OCI-LY3 (cell line): ENCODE measurements at regions not wholly inside any gene's neighbourhood (a gene's known extent, or its start where the extent isn't known, plus 50 kb on each side); places are given as distances from the start of the nearest gene placed in this dataset.

Experiments used
- CTCF ChIP-seq: fragments of 200-600, 300-600 bp; sonication (generic); IDR thresholded peaks from 2 replicates; pipeline ENCODE4 v1.5.1; 2014; ENCODE audit warnings: antibody characterized with exemption, low read length, low read depth
- EZH2phosphoT487 ChIP-seq: fragments of 200-600 bp; shearing (Covaris generic); IDR thresholded peaks from 2 replicates; pipeline ENCODE4 v1.6.1; 2018; ENCODE audit warnings: antibody characterized with exemption, mixed run types, low read depth

GRCh38 chr6:168380956-168381605 is 59.9 kb upstream of the SMOC2 start:
- TF ChIP-seq CTCF: no peak
- TF ChIP-seq EZH2phosphoT487: no peak
